Upper lobe of right lung (tissue), 1 donor: ENCODE measurements at regions not wholly inside any gene's neighbourhood (a gene's known extent, or its start where the extent isn't known, plus 50 kb on each side); places are given as distances from the start of the nearest gene placed in this dataset.
"Not testable (repeated sequence)": the region's sequence is repeated elsewhere in the genome, so short reads cannot be mapped to it uniquely, and the experiment has no call there.

Source experiments
- ATAC-seq: fragments of 200-7000 bp; cut with Tn5 transposase; one replicate; pipeline ENCODE4 v1.9.1; 2020; ENCODE audit warnings: mild to moderate bottlenecking, moderate library complexity
- DNase-seq: peaks from one replicate; pipeline ENCODE4 v3.0.0-alpha.2; 2020
- H3K27ac ChIP-seq: fragments of 200-600 bp; one replicate; pipeline ENCODE4 v1.8.0; 2022
- H3K27me3 ChIP-seq: fragments of 200-600 bp; one replicate; pipeline ENCODE4 v1.8.0; 2022; ENCODE audit warnings: mild to moderate bottlenecking
- H3K36me3 ChIP-seq: fragments of 200-600 bp; one replicate; pipeline ENCODE4 v1.8.0; 2022
- H3K4me1 ChIP-seq: fragments of 200-600 bp; one replicate; pipeline ENCODE4 v1.8.0; 2022
- H3K4me3 ChIP-seq: fragments of 200-600 bp; one replicate; pipeline ENCODE4 v1.8.0; 2022; ENCODE audit warnings: mild to moderate bottlenecking
- H3K9me3 ChIP-seq: fragments of 200-600 bp; one replicate; pipeline ENCODE4 v1.8.0; 2022
- intact Hi-C: fragments of 100-400 bp; cut with DNase I; formaldehyde crosslinking; loops from one replicate; pipeline ENCODE4 v1.11.0; 2022
- TF ChIP-seq, protein P1 (sequence below): fragments of 200-600 bp; IDR thresholded peaks from one replicate; pipeline ENCODE4 v1.8.0; 2022; ENCODE audit warnings: antibody characterized with exemption
- donor health status: DM: no; HTN: yes; CAD: no; lungs with severe emphysema.

DNA sequence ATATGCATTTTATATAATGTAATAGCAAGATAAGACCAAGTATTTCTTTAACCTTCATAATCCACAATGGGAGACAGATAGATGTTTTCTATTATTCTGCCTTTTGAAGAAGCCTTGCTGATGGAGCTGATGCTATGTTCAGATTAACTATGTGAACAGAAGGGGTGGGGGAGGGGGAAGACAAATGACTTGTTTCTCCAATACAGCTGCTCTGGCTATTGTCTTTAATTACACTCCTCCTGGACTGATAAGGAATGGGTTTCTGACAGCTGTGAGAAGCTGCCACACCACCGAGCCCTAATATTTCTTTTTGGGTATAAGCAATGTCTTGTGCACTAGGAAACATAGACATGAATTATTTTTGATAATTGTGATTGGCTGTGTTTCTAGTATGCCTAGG, 62.0 kb downstream of the CAVIN4 start:
- ATAC-seq: no peak
- TF ChIP-seq, protein P1, sequence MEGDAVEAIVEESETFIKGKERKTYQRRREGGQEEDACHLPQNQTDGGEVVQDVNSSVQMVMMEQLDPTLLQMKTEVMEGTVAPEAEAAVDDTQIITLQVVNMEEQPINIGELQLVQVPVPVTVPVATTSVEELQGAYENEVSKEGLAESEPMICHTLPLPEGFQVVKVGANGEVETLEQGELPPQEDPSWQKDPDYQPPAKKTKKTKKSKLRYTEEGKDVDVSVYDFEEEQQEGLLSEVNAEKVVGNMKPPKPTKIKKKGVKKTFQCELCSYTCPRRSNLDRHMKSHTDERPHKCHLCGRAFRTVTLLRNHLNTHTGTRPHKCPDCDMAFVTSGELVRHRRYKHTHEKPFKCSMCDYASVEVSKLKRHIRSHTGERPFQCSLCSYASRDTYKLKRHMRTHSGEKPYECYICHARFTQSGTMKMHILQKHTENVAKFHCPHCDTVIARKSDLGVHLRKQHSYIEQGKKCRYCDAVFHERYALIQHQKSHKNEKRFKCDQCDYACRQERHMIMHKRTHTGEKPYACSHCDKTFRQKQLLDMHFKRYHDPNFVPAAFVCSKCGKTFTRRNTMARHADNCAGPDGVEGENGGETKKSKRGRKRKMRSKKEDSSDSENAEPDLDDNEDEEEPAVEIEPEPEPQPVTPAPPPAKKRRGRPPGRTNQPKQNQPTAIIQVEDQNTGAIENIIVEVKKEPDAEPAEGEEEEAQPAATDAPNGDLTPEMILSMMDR: no peak
- Histone ChIP-seq H3K27me3 (no peaks in the 10 kb centered on the region), H3K9me3 (no peaks in the 10 kb centered on the region), H3K27ac (no peak overlapping the region), H3K4me1 (no peaks in the 10 kb centered on the region), H3K4me3 (no peak overlapping the region), H3K36me3 (no peaks in the 10 kb centered on the region)
- DNase-seq: no peak
- intact Hi-C loops: no loop called here

DNA sequence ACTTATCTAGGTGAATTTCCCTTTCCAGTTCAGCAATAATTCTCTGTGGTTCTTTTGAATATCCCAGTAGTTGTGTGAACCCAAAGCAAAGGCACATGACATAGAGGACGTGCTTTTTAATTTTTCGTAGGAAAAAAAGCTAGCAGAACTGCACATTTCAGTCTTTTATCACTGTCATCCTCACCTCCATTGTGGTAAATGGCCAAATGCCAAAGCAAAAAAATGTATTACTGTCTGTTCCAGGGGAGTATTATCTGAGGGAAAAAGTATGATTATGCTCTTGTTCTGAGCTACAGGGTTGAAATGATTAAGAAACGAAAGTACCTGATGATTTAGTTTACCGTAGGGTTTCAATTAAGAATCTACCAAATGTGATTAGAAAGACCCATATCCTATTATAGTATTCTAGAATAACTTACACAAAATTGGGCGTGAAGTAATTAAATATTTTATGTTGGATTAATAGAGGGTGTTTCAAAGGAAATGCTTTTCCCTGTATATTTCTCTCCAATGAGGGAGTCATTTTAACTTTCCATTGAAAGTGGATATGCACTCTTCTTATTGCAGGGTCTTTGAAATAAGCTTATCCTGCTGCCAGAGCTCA, 62.7 kb downstream of the CAVIN4 start:
- DNase-seq: no peak
- TF ChIP-seq, protein P1: no peak
- no peaks in the 10 kb centered on the region for H3K27me3 ChIP-seq
- no peak overlapping the region for H3K4me3 ChIP-seq
- intact Hi-C loops: no loop called here
- no peaks in the 10 kb centered on the region for H3K4me1 ChIP-seq
- H3K9me3 ChIP-seq: no peaks in the 10 kb centered on the region
- no peaks in the 10 kb centered on the region for H3K36me3 ChIP-seq
- no peak overlapping the region for H3K27ac ChIP-seq
- no peak for ATAC-seq

DNA sequence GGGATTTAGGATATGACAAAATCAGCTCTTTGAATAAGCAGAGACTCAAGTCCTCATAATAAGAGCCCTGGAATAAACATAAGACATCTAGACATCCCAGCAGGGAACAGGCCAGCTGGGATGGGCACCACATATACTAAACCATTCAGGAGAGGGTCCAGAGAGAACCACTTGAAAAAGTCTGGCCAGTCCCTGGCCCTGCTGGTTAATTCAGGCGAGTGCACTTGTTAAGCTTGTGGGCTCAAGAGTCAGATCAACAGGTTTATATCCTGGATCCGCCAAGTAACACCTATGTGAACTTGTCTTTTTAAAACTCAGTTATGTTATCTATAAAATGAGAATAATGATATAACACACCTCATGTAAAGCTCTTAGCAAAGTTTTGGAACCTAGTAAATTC, 63.3 kb downstream of the CAVIN4 start:
- H3K36me3 ChIP-seq: no peaks in the 10 kb centered on the region
- ATAC-seq: no peak
- H3K9me3 ChIP-seq: no peaks in the 10 kb centered on the region
- no peak for DNase-seq
- intact Hi-C loops: no loop called here
- no peaks in the 10 kb centered on the region for H3K4me1 ChIP-seq
- TF ChIP-seq, protein P1: no peak
- H3K4me3 ChIP-seq: no peak overlapping the region
- no peak overlapping the region for H3K27ac ChIP-seq
- no peaks in the 10 kb centered on the region for H3K27me3 ChIP-seq

DNA sequence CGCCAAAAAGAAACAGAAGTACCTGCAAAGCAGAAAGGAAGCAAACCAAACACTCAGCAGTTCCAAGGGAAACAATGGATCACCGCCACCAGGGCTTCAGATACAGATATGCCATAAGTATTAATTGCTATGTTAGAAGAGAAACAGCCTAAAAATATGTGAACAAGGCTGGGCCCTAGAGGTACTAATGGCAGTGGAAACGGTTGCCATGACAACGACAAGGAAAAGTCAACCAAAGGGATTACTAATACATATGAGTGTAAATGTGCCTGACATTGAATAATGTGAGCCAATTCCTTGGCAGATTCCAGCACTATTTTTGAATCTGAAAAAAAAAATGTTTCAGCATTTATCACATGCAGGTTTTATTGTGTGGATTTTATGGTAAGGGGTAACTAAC, 75.0 kb downstream of the CAVIN4 start:
- no peak for DNase-seq
- intact Hi-C loops: no loop called here
- no peaks in the 10 kb centered on the region for H3K9me3 ChIP-seq
- H3K36me3 ChIP-seq: no peaks in the 10 kb centered on the region
- ATAC-seq: no peak
- TF ChIP-seq, protein P1: no peak
- H3K4me3 ChIP-seq: no peak overlapping the region
- H3K27me3 ChIP-seq: no peaks in the 10 kb centered on the region
- H3K4me1 ChIP-seq: no peaks in the 10 kb centered on the region
- no peak overlapping the region for H3K27ac ChIP-seq

DNA sequence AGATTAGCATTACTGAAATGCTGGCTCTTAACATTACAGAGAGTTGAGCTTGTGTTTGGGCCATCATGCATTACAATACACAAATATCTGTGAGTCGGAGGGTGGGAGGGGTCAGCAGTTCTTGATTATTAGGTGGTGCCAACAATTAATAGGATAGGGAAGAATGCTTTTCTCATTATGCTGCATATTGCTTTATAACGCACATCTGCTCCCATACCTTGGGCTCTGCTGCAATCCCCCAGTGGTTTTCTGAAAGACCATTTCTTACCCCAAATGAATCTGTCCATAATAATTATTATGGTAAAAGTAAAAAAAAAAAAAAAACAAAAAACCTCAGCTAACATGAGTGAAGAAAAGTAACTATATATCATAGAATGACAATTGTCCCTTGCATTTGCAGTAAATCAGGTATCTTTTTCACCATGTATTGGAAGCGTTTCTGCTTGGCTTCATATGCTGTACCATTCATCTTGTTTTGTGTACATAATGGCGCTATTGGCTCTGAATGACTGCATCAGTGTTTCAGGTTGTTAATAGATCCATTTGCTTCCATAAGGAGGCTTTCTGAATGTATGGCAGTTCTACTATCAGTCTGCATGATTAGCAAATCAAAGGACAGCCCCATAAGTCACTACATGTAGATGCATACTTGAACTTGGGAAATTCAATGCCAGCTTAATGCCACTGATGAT, 75.9 kb downstream of the CAVIN4 start:
- intact Hi-C loops: no loop called here
- ATAC-seq (no peak), DNase-seq (no peak)
- Histone ChIP-seq H3K4me3 (no peak overlapping the region), H3K4me1 (no peaks in the 10 kb centered on the region), H3K27me3 (no peaks in the 10 kb centered on the region), H3K9me3 (no peaks in the 10 kb centered on the region), H3K27ac (no peak overlapping the region), H3K36me3 (no peaks in the 10 kb centered on the region)
- TF ChIP-seq, protein P1: no peak

DNA sequence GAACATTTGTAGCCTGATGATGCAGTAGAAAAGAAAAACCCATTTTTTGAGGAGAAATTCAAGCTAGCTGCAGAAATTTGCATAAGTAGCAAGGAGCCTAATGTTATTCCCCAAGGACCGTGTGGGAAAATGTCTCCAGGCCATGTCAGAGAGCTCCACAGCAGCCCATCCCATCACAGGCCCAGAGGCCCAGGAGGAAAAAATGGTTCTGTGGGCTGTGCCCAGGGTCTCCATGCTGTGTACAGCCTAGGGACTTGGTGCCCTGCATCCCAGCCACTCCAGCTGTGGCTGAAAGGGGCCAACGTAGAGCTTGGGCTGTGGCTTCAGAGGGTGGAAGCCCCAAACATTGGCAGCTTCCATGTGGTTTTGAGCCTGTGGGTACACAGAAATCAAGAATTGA, 79.0 kb downstream of the CAVIN4 start:
- H3K27ac ChIP-seq, H3K9me3 ChIP-seq, H3K36me3 ChIP-seq, H3K4me1 ChIP-seq, ATAC-seq, intact Hi-C loops, DNase-seq, H3K4me3 ChIP-seq, H3K27me3 ChIP-seq: not testable (repeated sequence)
